Hematopoietic multipotent progenitor cell treated with erythropoietin and hydrocortisone succinate and interleukin-3 and kit ligand, for 17 days (in vitro differentiated cells): ENCODE measurements at regions not wholly inside any gene's neighbourhood (a gene's known extent, or its start where the extent isn't known, plus 50 kb on each side); places are given as distances from the start of the nearest gene placed in this dataset.

Source experiments
- DNase-seq: peaks from one replicate; pipeline ENCODE4 v3.0.0-alpha.2; 2015; ENCODE audit warnings: low spot score

GRCh38 chr5:165665735-165666400, 2160.4 kb downstream of the MAT2B start:
- DNase-seq: no peak

GRCh38 chr5:165673499-165673898, 2168.1 kb downstream of the MAT2B start:
- no peak for DNase-seq

GRCh38 chr5:165695796-165696195, 2190.4 kb downstream of the MAT2B start:
- DNase-seq: no peak

GRCh38 chr5:165705960-165706359, 2200.5 kb downstream of the MAT2B start:
- DNase-seq: no peak

- DNase-seq: no peak
Observed at GRCh38 chr5:165712011-165712410, 2206.6 kb downstream of the MAT2B start.

- no peak for DNase-seq
Observed at GRCh38 chr5:165714598-165714997, 2209.2 kb downstream of the MAT2B start.

GRCh38 chr5:165720901-165721300, 2215.5 kb downstream of the MAT2B start:
- no peak for DNase-seq

GRCh38 chr5:165722401-165722800, 2217.0 kb downstream of the MAT2B start:
- no peak for DNase-seq

- no peak for DNase-seq
Observed at GRCh38 chr5:165723931-165724330, 2218.5 kb downstream of the MAT2B start.

GRCh38 chr5:165728425-165728824, 2223.0 kb downstream of the MAT2B start:
- DNase-seq: no peak

GRCh38 chr5:165735388-165735787, 2230.0 kb downstream of the MAT2B start:
- DNase-seq: no peak

GRCh38 chr5:165739079-165739741, 2233.8 kb downstream of the MAT2B start:
- no peak for DNase-seq

- DNase-seq: no peak
Observed at GRCh38 chr5:165757791-165758190, 2252.4 kb downstream of the MAT2B start.

GRCh38 chr5:165775111-165775510, 2269.7 kb downstream of the MAT2B start:
- DNase-seq: no peak

GRCh38 chr5:165779505-165779904, 2274.1 kb downstream of the MAT2B start:
- no peak for DNase-seq

GRCh38 chr5:165780901-165781300, 2275.5 kb downstream of the MAT2B start:
- DNase-seq: no peak

- no peak for DNase-seq
Observed at GRCh38 chr5:165781738-165782137, 2276.3 kb downstream of the MAT2B start.

- no peak for DNase-seq
Observed at GRCh38 chr5:165783024-165783423, 2277.6 kb downstream of the MAT2B start.

- no peak for DNase-seq
Observed at GRCh38 chr5:165786073-165786472, 2280.7 kb downstream of the MAT2B start.

- DNase-seq: no peak
Observed at GRCh38 chr5:165795073-165795472, 2289.7 kb downstream of the MAT2B start.

GRCh38 chr5:165805756-165806155, 2300.3 kb downstream of the MAT2B start:
- DNase-seq: no peak

GRCh38 chr5:165808335-165808734, 2302.9 kb downstream of the MAT2B start:
- no peak for DNase-seq

- DNase-seq: no peak
Observed at GRCh38 chr5:165809914-165810313, 2304.5 kb downstream of the MAT2B start.

- no peak for DNase-seq
Observed at GRCh38 chr5:165829504-165829903, 2324.1 kb downstream of the MAT2B start.
